Endothelial cell of umbilical vein (primary cell): ENCODE measurements at regions not wholly inside any gene's neighbourhood (a gene's known extent, or its start where the extent isn't known, plus 50 kb on each side); places are given as distances from the start of the nearest gene placed in this dataset.

Source experiments
- BruUV-seq: library from RNA; stranded (reverse); fragments of 400-500 nt; replicated peaks from 2 replicates; lab custom pipeline; 2021; lab: Mats Ljungman, UMichigan
- CTCF ChIA-PET: fragments of 300-600, 350-600 bp; sonication (Branson Sonifier 250); formaldehyde crosslinking; loops from one replicate; lab custom pipeline; 2021; ENCODE audit warnings: antibody characterized with exemption, inconsistent platforms; lab: Charles Lee
- POLR2A ChIA-PET: fragments of 300-600, 350-600 bp; sonication (Branson Sonifier 250); formaldehyde crosslinking; loops from one replicate; lab custom pipeline; 2021; ENCODE audit warnings: antibody characterized with exemption, inconsistent platforms; lab: Charles Lee
- DNase-seq: peaks from one replicate; pipeline ENCODE4 v3.0.0-alpha.2; 2011; ENCODE audit warnings: low read depth, low spot score
- FAIRE-seq: peaks from 2 replicates; lab custom pipeline; 2011; peaks lifted over from hg19 to GRCh38; lab: Jason Lieb, UNC
- H2AFZ ChIP-seq: 2 replicates; pipeline ENCODE4 v1.6.0; 2012; ENCODE audit warnings: low read depth, low read length, control low read depth, inconsistent platforms
- H3K27ac ChIP-seq: 2 replicates; pipeline ENCODE4 v1.5.1; 2011; ENCODE audit warnings: low read depth, mild to moderate bottlenecking, control low read depth, low read length, moderate library complexity; ENCODE audit not compliant: insufficient read depth
- H3K27me3 ChIP-seq, 2 experiments: 2 replicates each; pipeline versions ENCODE4 v1.6.0 to v1.6.1; 2011; ENCODE audit warnings: low read length in 2 of 2, mixed read lengths in 1 of 2; ENCODE audit not compliant: control insufficient read depth in 2 of 2, insufficient read depth in 2 of 2
- H3K36me3 ChIP-seq, 2 experiments: 2 replicates in 1 of 2; 3 replicates in 1 of 2; pipeline ENCODE4 v1.5.1; 2011; ENCODE audit warnings: low read length in 2 of 2, mild to moderate bottlenecking in 1 of 2, moderate library complexity in 1 of 2; ENCODE audit not compliant: control insufficient read depth in 2 of 2, insufficient read depth in 2 of 2; ENCODE audit errors: extremely low read depth in 1 of 2
- H3K4me1 ChIP-seq: 3 replicates; pipeline ENCODE4 v1.5.1; 2011; ENCODE audit warnings: mild to moderate bottlenecking, low read length; ENCODE audit not compliant: control insufficient read depth, insufficient read depth; ENCODE audit errors: extremely low read depth
- H3K4me2 ChIP-seq: 2 replicates; pipeline ENCODE4 v1.6.1; 2011; ENCODE audit warnings: low read length, control low read depth, mixed read lengths; ENCODE audit not compliant: insufficient read depth
- H3K4me3 ChIP-seq, 3 experiments: fragments of 200-600 bp in 1 of 3; sonication (generic), shearing (Covaris generic) in 1 of 3; replicated peaks in 1 of 3; 2 replicates each; pipeline ENCODE4 v1.5.1; 2011 to 2016; ENCODE audit warnings: control low read depth in 3 of 3, low read length in 3 of 3, mild to moderate bottlenecking in 2 of 3, inconsistent platforms in 1 of 3, low read depth in 1 of 3, moderate library complexity in 1 of 3; ENCODE audit not compliant: insufficient read depth in 1 of 3
- H3K79me2 ChIP-seq: 2 replicates; pipeline ENCODE4 v1.6.0; 2012; ENCODE audit warnings: low read length, inconsistent platforms; ENCODE audit not compliant: control insufficient read depth, insufficient read depth
- H3K9ac ChIP-seq: replicated peaks from 2 replicates; pipeline ENCODE3; 2011; ENCODE audit warnings: low read length, control low read depth; ENCODE audit not compliant: insufficient read depth; ENCODE audit errors: extremely low read depth
- H3K9me1 ChIP-seq: replicated peaks from 3 replicates; pipeline ENCODE4 v1.6.0; 2011; ENCODE audit warnings: mild to moderate bottlenecking, low read length; ENCODE audit not compliant: control insufficient read depth, insufficient read depth; ENCODE audit errors: extremely low read depth
- H3K9me3 ChIP-seq: replicated peaks from 2 replicates; pipeline ENCODE4 v1.5.1; 2012; ENCODE audit warnings: low read length, inconsistent platforms; ENCODE audit not compliant: control insufficient read depth, insufficient read depth
- H4K20me1 ChIP-seq: replicated peaks from 2 replicates; pipeline ENCODE3; 2011; ENCODE audit warnings: mild to moderate bottlenecking, low read length; ENCODE audit not compliant: control insufficient read depth, insufficient read depth; ENCODE audit errors: extremely low read depth
- CTCF ChIP-seq, 2 donors: IDR thresholded peaks; 1 replicate in 1 of 2; 2 replicates in 1 of 2; pipeline ENCODE4 v1.5.1; 2011; ENCODE audit warnings: low read length in 2 of 2, mild to moderate bottlenecking in 2 of 2, moderate library complexity in 2 of 2, control low read depth in 1 of 2, inconsistent platforms in 1 of 2, low read depth in 1 of 2; ENCODE audit not compliant: insufficient read depth in 1 of 2; ENCODE audit errors: extremely low read depth in 1 of 2
- EZH2 ChIP-seq: IDR thresholded peaks from 2 replicates; pipeline ENCODE4 v1.6.1; 2012; ENCODE audit warnings: borderline replicate concordance, low read depth, mild to moderate bottlenecking, moderate library complexity, low read length, inconsistent platforms; ENCODE audit not compliant: severe bottlenecking
- FOS ChIP-seq: IDR thresholded peaks from 2 replicates; pipeline ENCODE4 v1.6.1; 2011; ENCODE audit warnings: mild to moderate bottlenecking, low read length, moderate library complexity, borderline replicate concordance; ENCODE audit not compliant: insufficient read depth
- GATA2 ChIP-seq: IDR thresholded peaks from 2 replicates; pipeline ENCODE4 v1.7.0; 2011; ENCODE audit warnings: low read depth, mild to moderate bottlenecking, moderate library complexity, mixed read lengths, low read length; ENCODE audit not compliant: insufficient read length, insufficient read depth
- JUN ChIP-seq: IDR thresholded peaks from 2 replicates; pipeline ENCODE4 v1.6.1; 2011; ENCODE audit warnings: borderline replicate concordance, low read depth; ENCODE audit not compliant: insufficient read length, insufficient read depth
- MAX ChIP-seq: IDR thresholded peaks from 2 replicates; pipeline ENCODE4 v1.6.1; 2011; ENCODE audit not compliant: insufficient read depth, insufficient read length
- MYC ChIP-seq: IDR thresholded peaks from one replicate; pipeline ENCODE4 v1.6.1; 2011; ENCODE audit warnings: mild to moderate bottlenecking, low read depth, low read length
- POLR2A ChIP-seq: IDR thresholded peaks from 2 replicates; pipeline ENCODE4 v1.6.1; 2012; ENCODE audit warnings: low read depth, mild to moderate bottlenecking, control low read depth, low read length
- POLR2AphosphoS5 ChIP-seq: IDR thresholded peaks from 2 replicates; pipeline ENCODE4 v1.6.1; 2012; ENCODE audit warnings: low read depth, mild to moderate bottlenecking, control low read depth, low read length, moderate library complexity; ENCODE audit not compliant: insufficient read depth
- dilution Hi-C: fragments of 300-500 bp; cut with MboI; formaldehyde crosslinking; loops from one replicate; pipeline ENCODE4 v1.15.0; 2019; ENCODE audit warnings: low sequenced_read_pairs; ENCODE audit not compliant: extremely low pct_ligation_motif_present
- intact Hi-C: fragments of 100-400 bp; cut with micrococcal nuclease; formaldehyde crosslinking; loops from one replicate; pipeline ENCODE4 v1.10.0; 2022

- no peaks in the 10 kb centered on the region for H3K4me1 ChIP-seq
- no peaks in the 10 kb centered on the region for H3K9me1 ChIP-seq
- no peak overlapping the region for H3K4me2 ChIP-seq
- H3K27ac ChIP-seq, result no peak overlapping the region
- no TSS peak for BruUV-seq
- DNase-seq (no peak), FAIRE-seq (no peak)
- no peaks in the 10 kb centered on the region for H4K20me1 ChIP-seq
- H3K36me3 ChIP-seq, result no peaks in the 10 kb centered on the region
- H2AFZ ChIP-seq, result no peak overlapping the region
- ChIA-PET POLR2A (no interaction called here), CTCF (no interaction called here)
- intact Hi-C loops, result no loop called here
- no peak overlapping the region for H3K4me3 ChIP-seq
- no peaks in the 10 kb centered on the region for H3K79me2 ChIP-seq
- no peaks in the 10 kb centered on the region for H3K27me3 ChIP-seq
- peaks cover 2% of the 10 kb centered on the region for H3K9me3 ChIP-seq
- dilution Hi-C loops, result no loop called here
- TF ChIP-seq POLR2A (no peak), MYC (no peak), EZH2 (no peak), POLR2AphosphoS5 (no peak), MAX (no peak), CTCF (IDR thresholded peaks at IDR 0.05; ENCODE audit: extremely low read depth in 1 of 2, insufficient read depth in 1 of 2, low read depth in 1 of 2, low read length in 2 of 2) (no peak), FOS (no peak), JUN (no peak), GATA2 (no peak)
- no peak overlapping the region for H3K9ac ChIP-seq
These were observed 987.7 kb downstream of the TYW1 start for GRCh38 chr7:67984326-67984725.
